ENCODE measurements at regions not wholly inside any gene's neighbourhood (a gene's known extent, or its start where the extent isn't known, plus 50 kb on each side); places are given as distances from the start of the nearest gene placed in this dataset.
"Not testable (repeated sequence)": the region's sequence is repeated elsewhere in the genome, so short reads cannot be mapped to it uniquely, and the experiment has no call there.

GRCh38 chr3:172579753-172580152 is 56.5 kb upstream of the TNFSF10 start:
- H3K4me2 ChIP-seq (ENCODE audit: low read length); H3K9me2 ChIP-seq (replicated peaks; ENCODE audit: low read length); H4K20me1 ChIP-seq (ENCODE audit: low read length); H3K27me3 ChIP-seq (ENCODE audit: low read length); H3K9ac ChIP-seq (ENCODE audit: low read length); intact Hi-C loops (cut with micrococcal nuclease); H2AFZ ChIP-seq (ENCODE audit: low read length); H3F3A ChIP-seq (ENCODE audit: low read length, unreplicated experiment); H3K9me3 ChIP-seq (ENCODE audit: low read length); H3K27ac ChIP-seq (ENCODE audit: low read length); BruUV-seq (replicated peaks); H3K4me3 ChIP-seq (ENCODE audit: low read length); POLR2A ChIA-PET (ENCODE audit: unreplicated experiment); H3K79me2 ChIP-seq (ENCODE audit: low read length); CTCF ChIA-PET; ATAC-seq; H3K4me1 ChIP-seq (ENCODE audit: insufficient read depth, low read length); DNase-seq; H3K36me3 ChIP-seq (ENCODE audit: low read depth, low read length): not testable (repeated sequence)

- intact Hi-C loops (cut with micrococcal nuclease); H2AFZ ChIP-seq (ENCODE audit: low read length); H3K27ac ChIP-seq (ENCODE audit: low read length); CTCF ChIA-PET; H3K9me2 ChIP-seq (replicated peaks; ENCODE audit: low read length); H3K27me3 ChIP-seq (ENCODE audit: low read length); H3K4me3 ChIP-seq (ENCODE audit: low read length); H3K4me2 ChIP-seq (ENCODE audit: low read length); H3K9ac ChIP-seq (ENCODE audit: low read length); H3K79me2 ChIP-seq (ENCODE audit: low read length); BruUV-seq (replicated peaks); H3K9me3 ChIP-seq (ENCODE audit: low read length); POLR2A ChIA-PET (ENCODE audit: unreplicated experiment); DNase-seq; H3K36me3 ChIP-seq (ENCODE audit: low read depth, low read length); H4K20me1 ChIP-seq (ENCODE audit: low read length); H3K4me1 ChIP-seq (ENCODE audit: insufficient read depth, low read length); ATAC-seq; H3F3A ChIP-seq (ENCODE audit: low read length, unreplicated experiment): not testable (repeated sequence)
Measured at GRCh38 chr3:172578714-172579113, 55.5 kb upstream of the TNFSF10 start.

GRCh38 chr3:172577987-172578570 is 54.8 kb upstream of the TNFSF10 start:
- Histone ChIP-seq H2AFZ (ENCODE audit: low read length) (no peak overlapping the region), H3F3A (ENCODE audit: low read length, unreplicated experiment) (no peaks in the 10 kb centered on the region), H3K9ac (ENCODE audit: low read length) (no peak overlapping the region), H3K36me3 (ENCODE audit: low read depth, low read length) (no peaks in the 10 kb centered on the region), H3K9me2 (replicated peaks; ENCODE audit: low read length) (no peaks in the 10 kb centered on the region), H3K9me3 (ENCODE audit: low read length) (no peaks in the 10 kb centered on the region; the same call in 1 of the 2 replicates), H3K27ac (ENCODE audit: low read length) (no peak overlapping the region), H4K20me1 (ENCODE audit: low read length) (no peaks in the 10 kb centered on the region), H3K4me1 (ENCODE audit: insufficient read depth, low read length) (no peaks in the 10 kb centered on the region), H3K4me2 (ENCODE audit: low read length) (no peak overlapping the region), H3K27me3 (ENCODE audit: low read length) (no peaks in the 10 kb centered on the region), H3K4me3 (ENCODE audit: low read length) (no peak overlapping the region), H3K79me2 (ENCODE audit: low read length) (no peaks in the 10 kb centered on the region)
- intact Hi-C loops (cut with micrococcal nuclease): no loop called here
- CTCF ChIA-PET: interaction anchor here (0.6 kb wide), 1 partner anchor 46 kb away, joined by 5 read pairs; no protein-coding TSS in a partner anchor
- DNase-seq: no peak
- TF ChIP-seq EZH2 (IDR thresholded peaks at IDR 0.05; ENCODE audit: low read length, unreplicated experiment): no peak
- no peak for TF ChIP-seq CTCF (conservative IDR thresholded peaks at IDR 0.05; ENCODE audit: low read depth, low read length)
- TF ChIP-seq EZH2phosphoT487 (IDR thresholded peaks at IDR 0.05; ENCODE audit: borderline replicate concordance, low read length): no peak
- POLR2A ChIA-PET (ENCODE audit: unreplicated experiment): no interaction called here
- no TSS peak for BruUV-seq (replicated peaks)
- ATAC-seq: no peak

- Histone ChIP-seq H3K36me3 (ENCODE audit: low read depth, low read length) (no peaks in the 10 kb centered on the region), H3K9me3 (ENCODE audit: low read length) (no peaks in the 10 kb centered on the region; the same call in 1 of the 2 replicates), H3K4me2 (ENCODE audit: low read length) (no peak overlapping the region), H3F3A (ENCODE audit: low read length, unreplicated experiment) (no peaks in the 10 kb centered on the region), H3K4me3 (ENCODE audit: low read length) (no peak overlapping the region), H4K20me1 (ENCODE audit: low read length) (no peaks in the 10 kb centered on the region), H3K4me1 (ENCODE audit: insufficient read depth, low read length) (no peaks in the 10 kb centered on the region), H3K79me2 (ENCODE audit: low read length) (no peaks in the 10 kb centered on the region), H3K27ac (ENCODE audit: low read length) (no peak overlapping the region), H2AFZ (ENCODE audit: low read length) (no peak overlapping the region), H3K9ac (ENCODE audit: low read length) (no peak overlapping the region), H3K9me2 (replicated peaks; ENCODE audit: low read length) (no peaks in the 10 kb centered on the region), H3K27me3 (ENCODE audit: low read length) (no peaks in the 10 kb centered on the region)
- TF ChIP-seq CTCF (conservative IDR thresholded peaks at IDR 0.05; ENCODE audit: low read depth, low read length) (no peak), EZH2phosphoT487 (IDR thresholded peaks at IDR 0.05; ENCODE audit: borderline replicate concordance, low read length) (no peak)
- POLR2A ChIA-PET (ENCODE audit: unreplicated experiment): no interaction called here
- intact Hi-C loops (cut with micrococcal nuclease): no loop called here
- CTCF ChIA-PET: no interaction called here
- no TSS peak for BruUV-seq (replicated peaks)
- ATAC-seq: no peak
- DNase-seq: no peak
Measured at GRCh38 chr3:172575375-172575774, 52.1 kb upstream of the TNFSF10 start.
